H9 (cell line): ENCODE measurements at regions not wholly inside any gene's neighbourhood (a gene's known extent, or its start where the extent isn't known, plus 50 kb on each side); places are given as distances from the start of the nearest gene placed in this dataset.

Experiments used
- DNase-seq: peaks from one replicate; pipeline ENCODE4 v3.0.0-alpha.2; 2017
- H2AFZ ChIP-seq: one replicate; pipeline ENCODE4 v1.6.1; 2013; ENCODE audit warnings: mild to moderate bottlenecking, low read length, control low read depth, moderate library complexity
- H2AK5ac ChIP-seq: 2 replicates; pipeline ENCODE4 v1.6.1; 2013; ENCODE audit warnings: low read length, control low read depth, mixed read lengths; ENCODE audit not compliant: insufficient read length
- H2BK120ac ChIP-seq: one replicate; pipeline ENCODE4 v1.6.1; 2013; ENCODE audit warnings: low read depth, mild to moderate bottlenecking, low read length, control low read depth, inconsistent platforms; ENCODE audit not compliant: poor library complexity, severe bottlenecking
- H2BK12ac ChIP-seq: 2 replicates; pipeline ENCODE4 v1.6.1; 2013; ENCODE audit warnings: low read length, control low read depth, mixed read lengths, low read depth; ENCODE audit not compliant: insufficient read length
- H2BK15ac ChIP-seq: 2 replicates; pipeline ENCODE4 v1.6.1; 2013; ENCODE audit warnings: low read depth, low read length, control low read depth
- H2BK20ac ChIP-seq: one replicate; pipeline ENCODE4 v1.6.1; 2013; ENCODE audit warnings: low read depth, mild to moderate bottlenecking, low read length, control low read depth, inconsistent platforms; ENCODE audit not compliant: poor library complexity, severe bottlenecking
- H2BK5ac ChIP-seq: 2 replicates; pipeline ENCODE4 v1.6.1; 2013; ENCODE audit warnings: low read length, control low read depth, mixed read lengths; ENCODE audit not compliant: insufficient read length
- H3K14ac ChIP-seq: 2 replicates; pipeline ENCODE4 v1.6.1; 2013; ENCODE audit warnings: low read length, control low read depth; ENCODE audit not compliant: insufficient read depth
- H3K18ac ChIP-seq: 2 replicates; pipeline ENCODE4 v1.6.1; 2013; ENCODE audit warnings: low read depth, mild to moderate bottlenecking, mixed read lengths, low read length, control low read depth; ENCODE audit not compliant: insufficient read length
- H3K23ac ChIP-seq: 2 replicates; pipeline ENCODE4 v1.6.1; 2013; ENCODE audit warnings: low read length, control low read depth, mixed read lengths, low read depth; ENCODE audit not compliant: insufficient read length
- H3K23me2 ChIP-seq: 2 replicates; pipeline ENCODE4 v1.6.1; 2013; ENCODE audit warnings: low read depth, mild to moderate bottlenecking, mixed read lengths, low read length, control low read depth; ENCODE audit not compliant: insufficient read length, poor library complexity, severe bottlenecking
- H3K27ac ChIP-seq: 2 replicates; pipeline ENCODE4 v1.5.1; 2013; ENCODE audit warnings: low read length, control low read depth, mixed read lengths, low read depth; ENCODE audit not compliant: insufficient read length
- H3K27me3 ChIP-seq: 2 replicates; pipeline ENCODE4 v1.6.1; 2013; ENCODE audit warnings: low read length, control low read depth, inconsistent platforms; ENCODE audit not compliant: insufficient read depth
- H3K4ac ChIP-seq: 2 replicates; pipeline ENCODE4 v1.6.1; 2013; ENCODE audit warnings: low read depth, mild to moderate bottlenecking, control low read depth, inconsistent platforms, low read length, moderate library complexity
- H3K4me1 ChIP-seq: 2 replicates; pipeline ENCODE4 v1.6.1; 2013; ENCODE audit warnings: low read length, control low read depth, inconsistent platforms; ENCODE audit not compliant: insufficient read depth
- H3K4me2 ChIP-seq: 2 replicates; pipeline ENCODE4 v1.6.1; 2013; ENCODE audit warnings: low read length, control low read depth, mixed read lengths; ENCODE audit not compliant: insufficient read length, insufficient read depth
- H3K56ac ChIP-seq: 2 replicates; pipeline ENCODE4 v1.6.1; 2013; ENCODE audit warnings: low read depth, mild to moderate bottlenecking, mixed read lengths, low read length, control low read depth; ENCODE audit not compliant: insufficient read length
- H3K79me1 ChIP-seq: 2 replicates; pipeline ENCODE4 v1.6.1; 2013; ENCODE audit warnings: low read depth, mild to moderate bottlenecking, moderate library complexity, low read length, control low read depth, inconsistent platforms; ENCODE audit not compliant: insufficient read depth, poor library complexity, severe bottlenecking
- H3K79me2 ChIP-seq: 2 replicates; pipeline ENCODE4 v1.6.1; 2013; ENCODE audit warnings: low read length, control low read depth, inconsistent platforms; ENCODE audit not compliant: insufficient read depth
- H3K9ac ChIP-seq: 2 replicates; pipeline ENCODE4 v1.6.1; 2013; ENCODE audit warnings: low read length, control low read depth, mixed read lengths; ENCODE audit not compliant: insufficient read length; ENCODE audit errors: extremely low read depth
- H3K9me3 ChIP-seq: one replicate; pipeline ENCODE4 v1.6.1; 2013; ENCODE audit warnings: low read depth, low read length, inconsistent platforms; ENCODE audit not compliant: control insufficient read depth
- H3T11ph ChIP-seq: one replicate; pipeline ENCODE4 v1.6.1; 2013; ENCODE audit warnings: mild to moderate bottlenecking, low read length, control low read depth, inconsistent platforms
- H4K20me1 ChIP-seq: one replicate; pipeline ENCODE4 v1.6.1; 2013; ENCODE audit not compliant: control insufficient read depth, insufficient read length, insufficient read depth
- H4K5ac ChIP-seq: 2 replicates; pipeline ENCODE4 v1.6.1; 2013; ENCODE audit warnings: low read depth, mild to moderate bottlenecking, mixed read lengths, low read length, control low read depth; ENCODE audit not compliant: insufficient read length
- H4K8ac ChIP-seq: replicated peaks from 2 replicates; pipeline ENCODE4 v1.6.1; 2013; ENCODE audit warnings: low read length, control low read depth, mixed read lengths, low read depth; ENCODE audit not compliant: insufficient read length
- H4K91ac ChIP-seq: 2 replicates; pipeline ENCODE4 v1.6.1; 2013; ENCODE audit warnings: low read depth, mild to moderate bottlenecking, moderate library complexity, mixed read lengths, low read length, control low read depth; ENCODE audit not compliant: insufficient read length
- H3K27ac Mint-ChIP-seq, 3 experiments: 2 replicates in 2 of 3; 3 replicates in 1 of 3; pipeline ENCODE4 v1.8.0; 2020 to 2021; ENCODE audit warnings: mixed read lengths in 3 of 3, mild to moderate bottlenecking in 1 of 3, moderate library complexity in 1 of 3
- H3K27me3 Mint-ChIP-seq: 2 replicates; pipeline ENCODE4 v1.8.0; 2021; ENCODE audit warnings: low read depth, mild to moderate bottlenecking, moderate library complexity, mixed read lengths
- H3K36me3 Mint-ChIP-seq, 3 experiments: 2 replicates in 2 of 3; 3 replicates in 1 of 3; pipeline ENCODE4 v1.8.0; 2020 to 2021; ENCODE audit warnings: low read depth in 3 of 3, mixed read lengths in 3 of 3; ENCODE audit not compliant: insufficient read depth in 1 of 3
- H3K4me1 Mint-ChIP-seq, 2 experiments: 2 replicates each; pipeline ENCODE4 v1.8.0; 2020; ENCODE audit warnings: mixed read lengths in 2 of 2
- H3K4me3 Mint-ChIP-seq, 2 experiments: 2 replicates in 1 of 2; 3 replicates in 1 of 2; pipeline ENCODE4 v1.8.0; 2020 to 2021; ENCODE audit warnings: mild to moderate bottlenecking in 2 of 2, mixed read lengths in 2 of 2, moderate library complexity in 1 of 2
- H3K9me3 Mint-ChIP-seq, 2 experiments: 2 replicates in 1 of 2; 3 replicates in 1 of 2; pipeline ENCODE4 v1.8.0; 2020; ENCODE audit warnings: mild to moderate bottlenecking in 2 of 2, mixed read lengths in 2 of 2, moderate library complexity in 1 of 2
- CTCF ChIP-seq: fragments of 200-600 bp; sonication (generic); conservative IDR thresholded peaks from 3 replicates; pipeline ENCODE4 v1.8.0; 2021; ENCODE audit warnings: antibody characterized with exemption, mild to moderate bottlenecking
- WGBS: extraction: QIAGEN DNeasy Blood & Tissue Kit; methylation state at CpG from one replicate; pipeline ENCODE4 v1.1.7; 2013; ENCODE audit warnings: missing lambda C conversion rate, low lambda C conversion rate, mixed read lengths; ENCODE audit not compliant: insufficient read length; ENCODE audit errors: extremely low coverage; 5-methylcytosine and 5-hydroxymethylcytosine counted together

- peaks cover 12% of the 10 kb centered on the region; the same call in 1 of the 2 replicates for H3K4me1 ChIP-seq
- H3K9me3 ChIP-seq: no peaks in the 10 kb centered on the region
- H4K5ac ChIP-seq: no peak overlapping the region
- H3K23ac ChIP-seq: no peak overlapping the region
- Mint-ChIP-seq H3K4me1 (peaks cover 12 to 16% of the 10 kb centered on the region in 2 experiments), H3K27ac (no peak overlapping the region), H3K27me3 (peaks cover 7% of the 10 kb centered on the region), H3K36me3 (no peaks in the 10 kb centered on the region), H3K9me3 (no peaks in the 10 kb centered on the region), H3K4me3 (no peak overlapping the region)
- H3K4me2 ChIP-seq: no peak overlapping the region
- H3K27me3 ChIP-seq: no peaks in the 10 kb centered on the region
- H2BK15ac ChIP-seq: no peak overlapping the region
- H4K20me1 ChIP-seq: no peaks in the 10 kb centered on the region
- no peak overlapping the region for H3K4ac ChIP-seq
- no peak overlapping the region for H2AFZ ChIP-seq
- no peaks in the 10 kb centered on the region for H3K79me1 ChIP-seq
- H4K91ac ChIP-seq: no peak overlapping the region
- no peak overlapping the region for H2BK5ac ChIP-seq
- H3K9ac ChIP-seq: no peak overlapping the region
- no peak overlapping the region for H2BK120ac ChIP-seq
- no peak for TF ChIP-seq CTCF
- no peak overlapping the region for H4K8ac ChIP-seq
- no peak overlapping the region for H3K14ac ChIP-seq
- H2BK12ac ChIP-seq: no peak overlapping the region
- no peak overlapping the region for H3K56ac ChIP-seq
- no peak for DNase-seq
- no peak overlapping the region for H3K18ac ChIP-seq
- no CpG with 5 or more reads among the region's 1 CpG for WGBS
- H3K27ac ChIP-seq: no peak overlapping the region
- no peak overlapping the region for H3T11ph ChIP-seq
- H3K23me2 ChIP-seq: no peaks in the 10 kb centered on the region
- H3K79me2 ChIP-seq: no peaks in the 10 kb centered on the region
- H2AK5ac ChIP-seq: no peak overlapping the region
- no peak overlapping the region for H2BK20ac ChIP-seq
Measured at GRCh38 chr13:97873398-97873797, 80.1 kb upstream of the IPO5 start.
